ENCODE measurements at regions not wholly inside any gene's neighbourhood (a gene's known extent, or its start where the extent isn't known, plus 50 kb on each side); places are given as distances from the start of the nearest gene placed in this dataset.
A peak's percentile ranks its signal among the peaks of the same experiment; 100 is the strongest.

GRCh38 chr5:124554746-124555578, 191.5 kb downstream of the ZNF608 start:
- no peaks in the 10 kb centered on the region for H3K79me1 ChIP-seq (ENCODE audit: low read depth, low read length)
- H3K4me1 ChIP-seq (replicated peaks in 1 of 4; ENCODE audit: control insufficient read depth in 3 of 4, insufficient read depth in 4 of 4, low read length in 3 of 4), result peaks cover 3 to 8% (median 4%) of the 10 kb centered on the region in 4 experiments; a peak in 5 of 7 replicates
- H4K5ac ChIP-seq (ENCODE audit: insufficient read length, low read depth, low read length), result no peak overlapping the region
- H3K56ac ChIP-seq (replicated peaks; ENCODE audit: insufficient read length, low read depth, low read length), result no peak overlapping the region
- peak overlapping the region; percentile 56; the same call in 1 of the 2 replicates for H2BK12ac ChIP-seq (ENCODE audit: low read depth, low read length)
- no peaks in the 10 kb centered on the region for H3K79me2 ChIP-seq (ENCODE audit: control insufficient read depth in 1 of 2, insufficient read depth in 2 of 2, low read length in 2 of 2)
- no peak overlapping the region for H2BK20ac ChIP-seq (ENCODE audit: low read length)
- H2AK5ac ChIP-seq (ENCODE audit: low read depth, low read length), result no peak overlapping the region
- no peaks in the 10 kb centered on the region; the same call in 1 of the 2 replicates for H3K23me2 ChIP-seq (ENCODE audit: low read depth, low read length)
- H3K14ac ChIP-seq (ENCODE audit: insufficient read length), result no peak overlapping the region
- no peak overlapping the region for H2BK5ac ChIP-seq (ENCODE audit: low read depth, low read length)
- H3K4me3 ChIP-seq (ENCODE audit: extremely low read depth in 1 of 4, insufficient read depth in 2 of 4, low read depth in 3 of 4, low read length in 4 of 4), result no peak overlapping the region
- no peak for FAIRE-seq
- H3K4ac ChIP-seq (replicated peaks; ENCODE audit: insufficient read length, low read depth, low read length), result no peak overlapping the region
- no peaks in the 10 kb centered on the region for H3K36me3 ChIP-seq (ENCODE audit: control insufficient read depth in 2 of 4, insufficient read depth in 4 of 4, low read length in 3 of 4)
- no peak for DNase-seq (ENCODE audit: low read depth in 1 of 2, low spot score in 2 of 2)
- no peaks in the 10 kb centered on the region; a peak in 1 of 4 replicates for H3K9me3 ChIP-seq (ENCODE audit: insufficient read depth in 2 of 2, low read depth in 1 of 2, low read length in 1 of 2)
- no peak overlapping the region for H2AFZ ChIP-seq (ENCODE audit: low read length)
- no peak overlapping the region for H4K91ac ChIP-seq (replicated peaks; ENCODE audit: insufficient read length, low read length)
- H2BK120ac ChIP-seq (replicated peaks; ENCODE audit: low read depth, low read length), result no peak overlapping the region
- H3K18ac ChIP-seq (ENCODE audit: extremely low read depth, low read length), result no peak overlapping the region; the same call in 1 of the 2 replicates
- ChIA-PET POLR2A (ENCODE audit: partially characterized antibody) (no interaction called here), CTCF (ENCODE audit: partially characterized antibody) (interaction anchor here (0.9 to 1.1 kb wide), 2 partner anchors 26 to 531 kb away, joined by 3 read pairs; no protein-coding TSS in a partner anchor)
- no peak overlapping the region for H4K8ac ChIP-seq (ENCODE audit: extremely low read depth, insufficient read depth, low read length)
- H3K27ac ChIP-seq (ENCODE audit: low read depth, low read length), result no peak overlapping the region
- H3K23ac ChIP-seq (ENCODE audit: insufficient read length), result no peak overlapping the region
- TF ChIP-seq, protein P1, sequence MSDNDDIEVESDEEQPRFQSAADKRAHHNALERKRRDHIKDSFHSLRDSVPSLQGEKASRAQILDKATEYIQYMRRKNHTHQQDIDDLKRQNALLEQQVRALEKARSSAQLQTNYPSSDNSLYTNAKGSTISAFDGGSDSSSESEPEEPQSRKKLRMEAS (IDR thresholded peaks at IDR 0.05), result no peak
- TF ChIP-seq ATF3 (IDR thresholded peaks at IDR 0.05; ENCODE audit: insufficient read depth, low read depth, low read length) (no peak), PHF8 (conservative IDR thresholded peaks at IDR 0.05; ENCODE audit: low read depth, low read length) (no peak), SIN3A (conservative IDR thresholded peaks at IDR 0.05 in 1 of 2, IDR thresholded peaks at IDR 0.05 in 1 of 2; ENCODE audit: low read depth in 1 of 2, low read length in 2 of 2) (no peak)
- no peak overlapping the region for H3K9ac ChIP-seq (replicated peaks in 1 of 4; ENCODE audit: extremely low read depth in 1 of 4, low read depth in 3 of 4, low read length in 3 of 4)
- no peak overlapping the region for H3K4me2 ChIP-seq (ENCODE audit: insufficient read depth in 1 of 2, low read depth in 2 of 2, low read length in 2 of 2)
- no peaks in the 10 kb centered on the region; a peak in 1 of 7 replicates for H3K27me3 ChIP-seq (replicated peaks in 1 of 4; ENCODE audit: control insufficient read depth in 3 of 4, extremely low read depth in 1 of 4, insufficient read depth in 3 of 4, low read length in 3 of 4)
- 98% methylated on average over 2 of the region's 2 CpGs; no CpG with 5 or more reads in 1 of the 2 experiments for WGBS, 2 experiments (ENCODE audit: extremely low coverage in 1 of 2, insufficient coverage in 1 of 2, insufficient read length in 1 of 2, insufficient replicate concordance in 2 of 2, low coverage in 1 of 2, low lambda C conversion rate in 2 of 2, missing lambda C conversion rate in 1 of 2)
- H2BK15ac ChIP-seq (ENCODE audit: low read length), result no peak overlapping the region
- no peaks in the 10 kb centered on the region for H4K20me1 ChIP-seq (replicated peaks in 1 of 2; ENCODE audit: control insufficient read depth in 1 of 2, insufficient read depth in 2 of 2, low read length in 2 of 2)

All from H1 (cell line).